Tibial nerve (tissue), 4 donors: ENCODE measurements at regions not wholly inside any gene's neighbourhood (a gene's known extent, or its start where the extent isn't known, plus 50 kb on each side); places are given as distances from the start of the nearest gene placed in this dataset.

Experiments used
- DNase-seq, 2 donors: peaks; one replicate each; pipeline ENCODE4 v3.0.0-alpha.2; 2019; ENCODE audit warnings: low spot score in 2 of 2
- H3K27ac ChIP-seq, 4 donors: fragments of 200-600 bp; sonication (generic) in 3 of 4; one replicate each; pipeline ENCODE4 v1.5.1; 2017 to 2019; ENCODE audit warnings: mild to moderate bottlenecking in 1 of 4
- H3K27me3 ChIP-seq, 2 donors: fragments of 200-600 bp; sonication (generic) in 1 of 2; one replicate each; pipeline versions ENCODE4 v1.5.1 to v1.6.0; 2017 to 2019
- H3K36me3 ChIP-seq, 3 donors: fragments of 200-600 bp; sonication (generic); one replicate each; pipeline ENCODE4 v1.5.1; 2018 to 2019
- H3K4me1 ChIP-seq, 4 donors: fragments of 200-600 bp; sonication (generic) in 3 of 4; one replicate each; pipeline ENCODE4 v1.5.1; 2017 to 2019
- H3K4me3 ChIP-seq, 4 donors: fragments of 200-600 bp; sonication (generic) in 3 of 4; one replicate each; pipeline ENCODE4 v1.5.1; 2017 to 2019; ENCODE audit warnings: mild to moderate bottlenecking in 1 of 4, moderate library complexity in 1 of 4
- H3K9me3 ChIP-seq, 4 donors: fragments of 200-600 bp; sonication (generic) in 3 of 4; one replicate each; pipeline ENCODE4 v1.5.1; 2017 to 2019
- CTCF ChIP-seq, 5 experiments: fragments of 200-600 bp in 3 of 5; fragments of 450-650 bp in 2 of 5; sonication (generic) in 3 of 5; IDR thresholded peaks; one replicate each; pipeline ENCODE4 v1.5.1; 2016 to 2019; ENCODE audit warnings: antibody characterized with exemption in 5 of 5, mild to moderate bottlenecking in 3 of 5, moderate library complexity in 2 of 5
- EP300 ChIP-seq, 2 donors: sonication (generic); formaldehyde crosslinking; IDR thresholded peaks; one replicate each; pipeline ENCODE4 v1.6.1; 2017; ENCODE audit warnings: antibody characterized with exemption in 2 of 2, mild to moderate bottlenecking in 1 of 2
- POLR2A ChIP-seq, 2 donors: fragments of 450-650 bp; IDR thresholded peaks; one replicate each; pipeline ENCODE4 v1.6.1; 2017; ENCODE audit warnings: antibody characterized with exemption in 2 of 2, mild to moderate bottlenecking in 2 of 2, moderate library complexity in 2 of 2
- WGBS, 2 donors: methylation state at CpG; one replicate each; pipeline ENCODE4 v1.1.5; 2018; 5-methylcytosine and 5-hydroxymethylcytosine counted together

GRCh38 chr12:115404761-115405470 lies 720.9 kb upstream of the TBX3 start:
- no peak for DNase-seq
- WGBS, 2 donors, result 11 to 30% methylated on average over 9 of the region's 9 CpGs
- no peaks in the 10 kb centered on the region for H3K36me3 ChIP-seq
- H3K9me3 ChIP-seq, result no peaks in the 10 kb centered on the region
- peaks cover 0 to 7% (median 0%) of the 10 kb centered on the region in 4 donors for H3K4me1 ChIP-seq
- no peaks in the 10 kb centered on the region for H3K27me3 ChIP-seq
- H3K27ac ChIP-seq, result no peak overlapping the region
- no peak for TF ChIP-seq EP300 (IDR thresholded peaks at IDR 0.05)
- TF ChIP-seq CTCF (IDR thresholded peaks at IDR 0.05), result no peak
- TF ChIP-seq POLR2A (IDR thresholded peaks at IDR 0.05), result no peak
- H3K4me3 ChIP-seq, result no peak overlapping the region

GRCh38 chr12:115403689-115404088 lies 719.7 kb upstream of the TBX3 start:
- Histone ChIP-seq H3K27me3 (no peaks in the 10 kb centered on the region), H3K4me1 (peaks cover 0 to 7% (median 0%) of the 10 kb centered on the region in 4 donors), H3K36me3 (no peaks in the 10 kb centered on the region), H3K4me3 (no peak overlapping the region), H3K27ac (no peak overlapping the region), H3K9me3 (no peaks in the 10 kb centered on the region)
- 81 to 85% methylated on average over 5 of the region's 5 CpGs for WGBS, 2 donors
- no peak for TF ChIP-seq EP300 (IDR thresholded peaks at IDR 0.05)
- TF ChIP-seq CTCF (IDR thresholded peaks at IDR 0.05), result no peak
- no peak for TF ChIP-seq POLR2A (IDR thresholded peaks at IDR 0.05)
- no peak for DNase-seq

- H3K9me3 ChIP-seq, result no peaks in the 10 kb centered on the region
- peaks cover 0 to 7% (median 0%) of the 10 kb centered on the region in 4 donors for H3K4me1 ChIP-seq
- H3K27me3 ChIP-seq, result no peaks in the 10 kb centered on the region
- H3K27ac ChIP-seq, result no peak overlapping the region
- H3K4me3 ChIP-seq, result no peak overlapping the region
- TF ChIP-seq POLR2A (IDR thresholded peaks at IDR 0.05) (no peak), CTCF (IDR thresholded peaks at IDR 0.05) (no peak), EP300 (IDR thresholded peaks at IDR 0.05) (no peak)
- DNase-seq, result no peak
- 82 to 91% methylated on average over 2 of the region's 2 CpGs for WGBS, 2 donors
- no peaks in the 10 kb centered on the region for H3K36me3 ChIP-seq
Observed at GRCh38 chr12:115403253-115403652, 719.3 kb upstream of the TBX3 start.

GRCh38 chr12:115402443-115403180 lies 718.6 kb upstream of the TBX3 start:
- Histone ChIP-seq H3K4me1 (peaks cover 0 to 7% (median 0%) of the 10 kb centered on the region in 4 donors), H3K27ac (no peak overlapping the region), H3K9me3 (no peaks in the 10 kb centered on the region), H3K27me3 (no peaks in the 10 kb centered on the region), H3K4me3 (no peak overlapping the region), H3K36me3 (no peaks in the 10 kb centered on the region)
- WGBS, 2 donors, result 86 to 90% methylated on average over 9 of the region's 9 CpGs
- TF ChIP-seq EP300 (IDR thresholded peaks at IDR 0.05) (no peak), CTCF (IDR thresholded peaks at IDR 0.05) (no peak), POLR2A (IDR thresholded peaks at IDR 0.05) (no peak)
- DNase-seq, result no peak

- H3K27me3 ChIP-seq, result no peaks in the 10 kb centered on the region
- peaks cover 0 to 7% (median 0%) of the 10 kb centered on the region in 4 donors for H3K4me1 ChIP-seq
- WGBS, 2 donors, result 82 to 85% methylated on average over 3 of the region's 3 CpGs
- H3K27ac ChIP-seq, result no peak overlapping the region
- H3K36me3 ChIP-seq, result no peaks in the 10 kb centered on the region
- TF ChIP-seq CTCF (IDR thresholded peaks at IDR 0.05) (no peak), POLR2A (IDR thresholded peaks at IDR 0.05) (no peak), EP300 (IDR thresholded peaks at IDR 0.05) (no peak)
- DNase-seq, result no peak
- H3K9me3 ChIP-seq, result peaks cover 0 to 6% (median 0%) of the 10 kb centered on the region in 4 donors
- no peak overlapping the region for H3K4me3 ChIP-seq
Observed at GRCh38 chr12:115401761-115402160, 717.8 kb upstream of the TBX3 start.
